ENCODE measurements at regions not wholly inside any gene's neighbourhood (a gene's known extent, or its start where the extent isn't known, plus 50 kb on each side); places are given as distances from the start of the nearest gene placed in this dataset.

GRCh38 chr2:129180124-129180716, 799.2 kb upstream of the RAB6C start:
- no peaks in the 10 kb centered on the region for H3K36me3 ChIP-seq
- no peaks in the 10 kb centered on the region for H3K27me3 ChIP-seq (ENCODE audit: low read depth)
- intact Hi-C loops (cut with micrococcal nuclease) = no loop called here
- DNase-seq = no peak
- H3K4me3 ChIP-seq = no peak overlapping the region
- TF ChIP-seq CTCF (IDR thresholded peaks at IDR 0.05; ENCODE audit: borderline replicate concordance) = no peak
- no peaks in the 10 kb centered on the region for H3K9me3 ChIP-seq (replicated peaks)
- no peak overlapping the region for H3K27ac ChIP-seq (replicated peaks)
- no peaks in the 10 kb centered on the region for H3K4me1 ChIP-seq

- no peaks in the 10 kb centered on the region for H3K4me1 ChIP-seq
- H3K27ac ChIP-seq (replicated peaks) = no peak overlapping the region
- no peak for DNase-seq
- H3K4me3 ChIP-seq = no peak overlapping the region
- no peaks in the 10 kb centered on the region for H3K9me3 ChIP-seq (replicated peaks)
- intact Hi-C loops (cut with micrococcal nuclease) = no loop called here
- no peaks in the 10 kb centered on the region for H3K36me3 ChIP-seq
- TF ChIP-seq CTCF (IDR thresholded peaks at IDR 0.05; ENCODE audit: borderline replicate concordance) = no peak
- H3K27me3 ChIP-seq (ENCODE audit: low read depth) = peaks cover 3% of the 10 kb centered on the region
Measured at GRCh38 chr2:129181433-129181832, 798.0 kb upstream of the RAB6C start.

- no peak overlapping the region for H3K27ac ChIP-seq (replicated peaks)
- no peak for DNase-seq
- peaks cover 7% of the 10 kb centered on the region for H3K27me3 ChIP-seq (ENCODE audit: low read depth)
- H3K4me3 ChIP-seq = no peak overlapping the region
- H3K36me3 ChIP-seq = no peaks in the 10 kb centered on the region
- H3K4me1 ChIP-seq = no peaks in the 10 kb centered on the region
- no peak for TF ChIP-seq CTCF (IDR thresholded peaks at IDR 0.05; ENCODE audit: borderline replicate concordance)
- intact Hi-C loops (cut with micrococcal nuclease) = no loop called here
- H3K9me3 ChIP-seq (replicated peaks) = no peaks in the 10 kb centered on the region
Measured at GRCh38 chr2:129181963-129182362, 797.5 kb upstream of the RAB6C start.

GRCh38 chr2:129187343-129187742, 792.1 kb upstream of the RAB6C start:
- H3K9me3 ChIP-seq (replicated peaks) = no peaks in the 10 kb centered on the region
- H3K4me1 ChIP-seq = no peaks in the 10 kb centered on the region
- no peak for DNase-seq
- peaks cover 37% of the 10 kb centered on the region for H3K27me3 ChIP-seq (ENCODE audit: low read depth)
- no peak overlapping the region for H3K27ac ChIP-seq (replicated peaks)
- intact Hi-C loops (cut with micrococcal nuclease) = no loop called here
- H3K36me3 ChIP-seq = no peaks in the 10 kb centered on the region
- TF ChIP-seq CTCF (IDR thresholded peaks at IDR 0.05; ENCODE audit: borderline replicate concordance) = no peak
- H3K4me3 ChIP-seq = no peak overlapping the region

- no peaks in the 10 kb centered on the region for H3K4me1 ChIP-seq
- H3K27me3 ChIP-seq (ENCODE audit: low read depth) = peaks cover 46% of the 10 kb centered on the region
- no peak for TF ChIP-seq CTCF (IDR thresholded peaks at IDR 0.05; ENCODE audit: borderline replicate concordance)
- no peak overlapping the region for H3K4me3 ChIP-seq
- intact Hi-C loops (cut with micrococcal nuclease) = no loop called here
- no peak for DNase-seq
- H3K27ac ChIP-seq (replicated peaks) = no peak overlapping the region
- H3K36me3 ChIP-seq = no peaks in the 10 kb centered on the region
- no peaks in the 10 kb centered on the region for H3K9me3 ChIP-seq (replicated peaks)
Measured at GRCh38 chr2:129188451-129188850, 791.0 kb upstream of the RAB6C start.

Measured in left ventricle myocardium inferior (tissue), 1 donor.